HEK293T (cell line): ENCODE measurements at regions not wholly inside any gene's neighbourhood (a gene's known extent, or its start where the extent isn't known, plus 50 kb on each side); places are given as distances from the start of the nearest gene placed in this dataset.

ENCODE experiments used
- ARNT ChIP-seq: fragments of 450-650 bp; IDR thresholded peaks from 2 replicates; pipeline ENCODE4 v1.6.1; 2017; ENCODE audit warnings: mild to moderate bottlenecking
- BHLHE40 ChIP-seq: fragments of 450-650 bp; IDR thresholded peaks from 2 replicates; pipeline ENCODE4 v1.6.1; 2016; ENCODE audit warnings: mild to moderate bottlenecking, moderate library complexity, borderline replicate concordance
- CTBP1 ChIP-seq: fragments of 450-650 bp; IDR thresholded peaks from 2 replicates; pipeline ENCODE4 v1.6.1; 2016; ENCODE audit warnings: borderline replicate concordance
- FOXM1 ChIP-seq: fragments of 450-650 bp; IDR thresholded peaks from 2 replicates; pipeline ENCODE4 v1.6.1; 2017; ENCODE audit warnings: mild to moderate bottlenecking, borderline replicate concordance
- HDGF ChIP-seq: fragments of 450-650 bp; IDR thresholded peaks from 2 replicates; pipeline ENCODE4 v1.6.1; 2017; ENCODE audit warnings: antibody characterized with exemption, borderline replicate concordance
- NFRKB ChIP-seq: fragments of 450-650 bp; IDR thresholded peaks from 2 replicates; pipeline ENCODE4 v1.6.1; 2016; ENCODE audit warnings: mild to moderate bottlenecking, moderate library complexity
- PKNOX1 ChIP-seq: fragments of 450-650 bp; IDR thresholded peaks from 2 replicates; pipeline ENCODE4 v1.6.1; 2016
- SP1 ChIP-seq: fragments of 450-650 bp; IDR thresholded peaks from 2 replicates; pipeline ENCODE4 v1.6.1; 2017
- SUZ12 ChIP-seq: fragments of 450-650 bp; IDR thresholded peaks from 2 replicates; pipeline ENCODE4 v1.6.1; 2016; ENCODE audit warnings: mild to moderate bottlenecking
- TARDBP ChIP-seq: fragments of 450-650 bp; IDR thresholded peaks from 2 replicates; pipeline ENCODE4 v1.6.1; 2016

- TF ChIP-seq PKNOX1 (no peak), CTBP1 (no peak), SP1 (no peak), TARDBP (no peak), SUZ12 (no peak), FOXM1 (no peak), NFRKB (no peak), ARNT (no peak), BHLHE40 (no peak), HDGF (no peak)
Observed at GRCh38 chr13:47454986-47455385, 546.1 kb downstream of the SUCLA2 start.
